ENCODE measurements at regions not wholly inside any gene's neighbourhood (a gene's known extent, or its start where the extent isn't known, plus 50 kb on each side); places are given as distances from the start of the nearest gene placed in this dataset.
"Not testable (repeated sequence)": the region's sequence is repeated elsewhere in the genome, so short reads cannot be mapped to it uniquely, and the experiment has no call there.

DNA sequence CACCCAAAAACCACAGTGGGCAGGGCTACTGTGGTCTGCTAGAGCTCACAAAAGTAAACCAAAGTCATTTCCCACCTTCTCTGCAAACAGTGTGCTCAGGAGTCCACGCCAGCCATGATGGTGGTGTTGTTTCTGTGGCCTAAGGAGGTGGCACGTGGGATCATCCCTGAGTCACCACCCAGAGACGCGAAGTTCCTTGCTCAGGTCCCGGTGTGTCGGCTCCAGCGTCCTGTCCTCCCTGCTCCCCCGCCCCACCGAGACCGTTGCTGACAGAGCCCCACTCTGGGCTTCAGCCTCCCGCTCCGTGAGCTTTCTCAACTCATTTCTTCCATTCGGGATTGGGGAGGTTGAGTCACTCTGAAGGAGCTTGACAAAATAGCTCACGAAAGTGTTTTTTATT, 118.7 kb downstream of the NPTX2 start:
- TF ChIP-seq, protein P1, sequence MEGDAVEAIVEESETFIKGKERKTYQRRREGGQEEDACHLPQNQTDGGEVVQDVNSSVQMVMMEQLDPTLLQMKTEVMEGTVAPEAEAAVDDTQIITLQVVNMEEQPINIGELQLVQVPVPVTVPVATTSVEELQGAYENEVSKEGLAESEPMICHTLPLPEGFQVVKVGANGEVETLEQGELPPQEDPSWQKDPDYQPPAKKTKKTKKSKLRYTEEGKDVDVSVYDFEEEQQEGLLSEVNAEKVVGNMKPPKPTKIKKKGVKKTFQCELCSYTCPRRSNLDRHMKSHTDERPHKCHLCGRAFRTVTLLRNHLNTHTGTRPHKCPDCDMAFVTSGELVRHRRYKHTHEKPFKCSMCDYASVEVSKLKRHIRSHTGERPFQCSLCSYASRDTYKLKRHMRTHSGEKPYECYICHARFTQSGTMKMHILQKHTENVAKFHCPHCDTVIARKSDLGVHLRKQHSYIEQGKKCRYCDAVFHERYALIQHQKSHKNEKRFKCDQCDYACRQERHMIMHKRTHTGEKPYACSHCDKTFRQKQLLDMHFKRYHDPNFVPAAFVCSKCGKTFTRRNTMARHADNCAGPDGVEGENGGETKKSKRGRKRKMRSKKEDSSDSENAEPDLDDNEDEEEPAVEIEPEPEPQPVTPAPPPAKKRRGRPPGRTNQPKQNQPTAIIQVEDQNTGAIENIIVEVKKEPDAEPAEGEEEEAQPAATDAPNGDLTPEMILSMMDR (IDR thresholded peaks at IDR 0.05; ENCODE audit: insufficient read depth, low read depth, low read length, missing control alignments) = no peak

DNA sequence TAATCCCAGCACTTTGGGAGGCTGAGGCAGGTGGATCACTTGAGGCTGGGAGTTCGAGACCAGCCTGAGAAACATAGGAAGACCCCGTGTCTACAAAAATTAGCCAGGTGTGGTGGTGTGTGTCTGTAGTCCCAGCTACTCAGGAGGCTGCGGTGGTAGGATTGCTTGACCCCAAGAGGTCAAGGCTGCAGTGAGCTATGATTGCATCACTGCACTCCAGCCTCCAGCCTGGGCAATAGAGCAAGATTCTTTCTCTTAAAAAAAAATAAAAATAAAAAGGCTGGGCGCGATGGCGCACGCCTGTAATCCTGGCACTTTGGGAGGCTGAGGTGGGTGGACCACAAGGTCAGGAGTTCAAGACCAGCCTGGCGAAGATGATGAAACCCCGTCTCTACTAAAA, 119.4 kb downstream of the NPTX2 start:
- DNase-seq (ENCODE audit: low read depth); H3K4me3 ChIP-seq (ENCODE audit: low read length): not testable (repeated sequence)

More for the DNA sequence above, 118.7 kb downstream of the NPTX2 start:
- no peak overlapping the region for H3K4me3 ChIP-seq (ENCODE audit: low read length)
- DNase-seq (ENCODE audit: low read depth) = no peak

DNA sequence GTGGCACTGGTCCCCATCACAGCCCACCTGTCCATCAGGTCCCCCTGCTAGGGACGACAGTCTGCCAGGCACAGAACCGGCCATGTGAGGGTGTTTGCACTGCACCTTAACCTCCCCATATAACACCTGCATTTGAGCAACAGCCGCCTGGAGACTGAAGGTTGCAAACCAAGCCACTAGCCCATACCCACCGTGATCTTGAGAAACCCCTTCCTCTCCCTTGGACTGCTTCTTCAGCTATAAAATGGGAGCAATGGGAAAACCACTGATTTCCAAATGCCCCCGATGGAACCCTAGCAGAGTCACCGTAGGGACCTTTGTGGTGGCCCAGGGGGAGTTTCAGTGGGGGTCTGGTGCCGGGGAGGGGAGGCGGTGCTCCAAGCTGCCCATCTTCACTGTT, 120.1 kb downstream of the NPTX2 start:
- TF ChIP-seq, protein P1 (IDR thresholded peaks at IDR 0.05; ENCODE audit: insufficient read depth, low read depth, low read length, missing control alignments) = no peak
- no peak overlapping the region for H3K4me3 ChIP-seq (ENCODE audit: low read length)
- DNase-seq (ENCODE audit: low read depth) = no peak

DNA sequence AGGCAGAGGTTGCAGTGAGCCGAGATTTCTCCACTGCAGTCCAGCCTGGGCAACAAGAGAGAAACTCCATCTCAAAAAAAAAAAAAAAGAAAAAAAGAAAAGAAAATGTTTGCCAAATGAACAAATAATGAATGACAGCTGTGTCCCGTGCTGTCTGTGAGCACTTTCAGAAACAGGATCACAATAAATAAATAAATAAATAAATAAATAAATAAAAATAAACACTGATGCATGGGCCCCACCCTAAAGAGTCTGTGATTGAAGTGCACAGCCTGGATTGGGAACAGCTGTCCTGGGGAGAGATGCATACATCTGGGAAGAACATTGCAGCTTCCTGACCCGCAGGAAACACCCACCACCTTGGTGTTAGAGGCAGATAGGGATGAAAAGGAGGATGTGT, 123.6 kb downstream of the NPTX2 start:
- H3K4me3 ChIP-seq (ENCODE audit: low read length) = no peak overlapping the region
- TF ChIP-seq, protein P1 (IDR thresholded peaks at IDR 0.05; ENCODE audit: insufficient read depth, low read depth, low read length, missing control alignments) = no peak
- no peak for DNase-seq (ENCODE audit: low read depth)

DNA sequence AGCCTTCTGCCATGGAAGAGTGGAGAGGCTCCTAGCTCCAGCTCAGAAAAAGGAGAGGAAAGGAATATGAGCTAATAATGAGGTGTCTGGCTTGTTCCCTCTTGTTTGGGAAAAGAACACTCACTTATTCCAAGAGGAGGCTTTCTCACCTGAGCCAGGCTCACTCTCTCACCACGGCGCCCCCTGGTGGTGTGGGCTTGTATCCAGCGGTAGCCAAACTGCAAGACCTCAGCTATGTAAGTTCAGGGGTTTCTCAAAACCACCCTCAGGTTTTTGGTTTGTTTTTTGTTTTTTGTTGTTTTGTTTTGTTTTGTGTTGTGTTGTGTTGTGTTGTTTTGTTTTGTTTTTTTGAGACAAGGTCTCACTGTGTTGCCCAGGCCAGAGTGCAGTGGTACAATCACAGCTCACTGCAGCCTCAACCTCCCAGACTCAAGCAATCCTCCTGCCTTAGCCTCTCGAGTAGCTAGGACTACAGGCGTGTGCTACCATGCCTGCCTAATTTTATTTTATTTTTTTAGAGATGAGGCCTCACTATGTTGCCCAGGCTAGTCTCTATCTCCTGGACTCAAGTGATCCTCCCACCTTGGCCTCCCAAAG, 124.0 kb downstream of the TMEM130 start:
- TF ChIP-seq, protein P1 (IDR thresholded peaks at IDR 0.05; ENCODE audit: insufficient read depth, low read depth, low read length, missing control alignments) = peak; percentile 41
- H3K4me3 ChIP-seq (ENCODE audit: low read length) = no peak overlapping the region
- peak; percentile 45 for DNase-seq (ENCODE audit: low read depth)

DNA sequence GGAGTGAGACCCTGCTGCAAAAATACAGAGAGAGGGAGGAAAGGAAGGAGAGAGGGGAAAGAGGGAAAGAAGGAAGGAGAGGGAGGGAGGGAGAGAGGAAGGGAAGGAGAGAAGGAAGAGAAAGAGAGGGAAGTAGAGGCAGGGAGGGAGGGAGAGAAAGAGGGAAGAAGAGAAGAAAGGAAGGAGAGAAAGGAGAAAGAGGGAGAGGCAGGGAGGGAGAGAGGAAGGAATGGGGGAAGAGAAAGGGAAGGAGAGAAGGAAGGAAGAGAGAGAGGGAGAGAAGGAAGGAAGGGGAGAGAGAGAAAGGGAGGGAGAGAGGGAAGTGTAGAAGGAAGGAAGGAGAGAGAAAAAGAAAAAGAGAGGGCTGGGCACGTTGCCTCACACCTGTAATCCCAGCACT, 121.7 kb downstream of the TMEM130 start:
- TF ChIP-seq, protein P1 (IDR thresholded peaks at IDR 0.05; ENCODE audit: insufficient read depth, low read depth, low read length, missing control alignments) = no peak
- DNase-seq (ENCODE audit: low read depth) = no peak

DNA sequence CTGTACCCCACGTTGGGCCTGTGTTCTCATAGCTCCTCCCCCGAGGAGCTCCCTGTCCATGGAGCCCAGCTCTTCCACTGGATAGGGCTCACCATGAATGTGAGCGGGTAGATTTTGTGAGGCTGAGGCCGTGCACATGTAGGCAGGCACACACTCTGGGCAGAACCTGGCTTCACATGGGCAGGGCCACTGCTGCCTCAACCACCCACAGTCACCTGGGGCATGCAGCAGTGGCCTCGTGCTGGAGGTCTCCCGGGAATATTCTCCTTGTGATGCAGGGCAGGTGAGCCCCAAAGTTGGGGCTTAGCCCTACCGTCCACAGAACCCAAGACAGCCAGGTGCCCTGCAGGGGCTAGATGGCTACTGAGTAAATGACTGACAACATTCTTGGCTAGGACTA, 116.6 kb downstream of the TMEM130 start:
- no peak overlapping the region for H3K4me3 ChIP-seq (ENCODE audit: low read length)
- no peak for DNase-seq (ENCODE audit: low read depth)
- TF ChIP-seq, protein P1 (IDR thresholded peaks at IDR 0.05; ENCODE audit: insufficient read depth, low read depth, low read length, missing control alignments) = no peak

More for the DNA sequence above, 121.7 kb downstream of the TMEM130 start:
- no peak overlapping the region for H3K4me3 ChIP-seq (ENCODE audit: low read length)

All from epithelial cell of esophagus (primary cell).